Peyer's patch (tissue), 4 donors: ENCODE measurements at regions not wholly inside any gene's neighbourhood (a gene's known extent, or its start where the extent isn't known, plus 50 kb on each side); places are given as distances from the start of the nearest gene placed in this dataset.

Experiments
- POLR2A ChIP-seq, 2 donors: fragments of 450-650 bp; IDR thresholded peaks; one replicate each; pipeline ENCODE4 v1.5.1; 2017; ENCODE audit warnings: antibody characterized with exemption in 2 of 2, mild to moderate bottlenecking in 2 of 2, moderate library complexity in 2 of 2
- TF ChIP-seq, protein P1 (sequence below), 6 experiments: fragments of 450-650 bp in 4 of 6; fragments of 200-600 bp in 2 of 6; sonication (generic) in 1 of 6; IDR thresholded peaks; one replicate each; pipeline ENCODE4 v1.5.1; 2017 to 2019; ENCODE audit warnings: antibody characterized with exemption in 6 of 6, mild to moderate bottlenecking in 3 of 6, moderate library complexity in 1 of 6

DNA sequence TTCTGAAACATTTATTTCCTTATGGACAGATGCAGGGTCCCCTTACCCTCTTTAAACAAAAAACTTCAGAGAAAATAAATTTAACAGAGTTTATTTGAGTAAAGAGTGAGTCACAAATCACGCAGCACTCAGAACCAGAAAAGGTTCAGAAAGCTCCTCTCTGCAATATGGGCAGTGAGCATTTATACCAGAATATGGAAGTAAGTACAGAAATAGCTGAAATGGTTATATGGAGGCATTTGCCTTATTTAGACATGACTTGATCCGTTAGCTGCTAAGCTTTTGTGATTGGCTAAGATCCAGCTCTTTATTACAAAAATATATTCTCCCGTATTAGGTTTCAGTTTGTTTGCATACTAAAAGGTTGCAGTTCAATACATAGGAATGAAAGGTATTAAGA lies 1554.1 kb downstream of the EFNA5 start:
- TF ChIP-seq, protein P1, sequence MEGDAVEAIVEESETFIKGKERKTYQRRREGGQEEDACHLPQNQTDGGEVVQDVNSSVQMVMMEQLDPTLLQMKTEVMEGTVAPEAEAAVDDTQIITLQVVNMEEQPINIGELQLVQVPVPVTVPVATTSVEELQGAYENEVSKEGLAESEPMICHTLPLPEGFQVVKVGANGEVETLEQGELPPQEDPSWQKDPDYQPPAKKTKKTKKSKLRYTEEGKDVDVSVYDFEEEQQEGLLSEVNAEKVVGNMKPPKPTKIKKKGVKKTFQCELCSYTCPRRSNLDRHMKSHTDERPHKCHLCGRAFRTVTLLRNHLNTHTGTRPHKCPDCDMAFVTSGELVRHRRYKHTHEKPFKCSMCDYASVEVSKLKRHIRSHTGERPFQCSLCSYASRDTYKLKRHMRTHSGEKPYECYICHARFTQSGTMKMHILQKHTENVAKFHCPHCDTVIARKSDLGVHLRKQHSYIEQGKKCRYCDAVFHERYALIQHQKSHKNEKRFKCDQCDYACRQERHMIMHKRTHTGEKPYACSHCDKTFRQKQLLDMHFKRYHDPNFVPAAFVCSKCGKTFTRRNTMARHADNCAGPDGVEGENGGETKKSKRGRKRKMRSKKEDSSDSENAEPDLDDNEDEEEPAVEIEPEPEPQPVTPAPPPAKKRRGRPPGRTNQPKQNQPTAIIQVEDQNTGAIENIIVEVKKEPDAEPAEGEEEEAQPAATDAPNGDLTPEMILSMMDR (IDR thresholded peaks at IDR 0.05) = no peak
- no peak for TF ChIP-seq POLR2A (IDR thresholded peaks at IDR 0.05)
